ENCODE measurements at regions not wholly inside any gene's neighbourhood (a gene's known extent, or its start where the extent isn't known, plus 50 kb on each side); places are given as distances from the start of the nearest gene placed in this dataset.
"Not testable (repeated sequence)": the region's sequence is repeated elsewhere in the genome, so short reads cannot be mapped to it uniquely, and the experiment has no call there.

DNA sequence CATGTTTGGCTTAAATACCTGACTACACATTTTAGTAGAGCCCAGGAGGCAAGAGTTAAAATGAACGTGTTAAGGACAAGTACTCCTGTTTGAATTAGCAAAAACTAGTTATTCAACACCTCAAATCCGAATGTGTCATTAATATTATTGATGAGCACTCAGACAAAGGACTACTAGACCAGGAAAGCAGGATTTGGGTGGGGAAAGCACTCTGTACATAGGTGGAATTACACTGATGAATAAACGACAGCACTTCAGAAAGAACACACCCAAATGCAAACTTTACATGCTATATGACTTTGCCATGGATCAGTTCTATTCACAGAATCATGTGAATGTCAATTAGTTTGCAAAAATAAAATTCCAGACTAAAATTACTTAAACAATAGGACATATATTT lies 95.1 kb upstream of the CAV2 start:
- Histone ChIP-seq H3K9ac (ENCODE audit: low read length) (no peak overlapping the region), H4K8ac (ENCODE audit: low read depth, low read length) (no peak overlapping the region), H3K18ac (ENCODE audit: low read length) (no peak overlapping the region), H3K23ac (ENCODE audit: low read length) (no peak overlapping the region), H3K4me3 (ENCODE audit: low read length) (no peak overlapping the region), H2AK5ac (ENCODE audit: low read length) (no peak overlapping the region), H3K27ac (ENCODE audit: low read depth, low read length) (no peak overlapping the region), H3K36me3 (ENCODE audit: control insufficient read depth, insufficient read depth, low read length) (no peaks in the 10 kb centered on the region), H2BK120ac (ENCODE audit: low read depth, low read length) (no peak overlapping the region), H3K56ac (ENCODE audit: low read length) (no peak overlapping the region), H4K5ac (ENCODE audit: low read length) (no peak overlapping the region), H3K4me2 (ENCODE audit: low read length) (no peak overlapping the region), H3K79me1 (ENCODE audit: low read length) (no peaks in the 10 kb centered on the region), H3K4ac (ENCODE audit: low read depth, low read length) (no peak overlapping the region), H3K79me2 (ENCODE audit: control insufficient read depth, insufficient read depth, low read length) (no peaks in the 10 kb centered on the region), H3K4me1 (ENCODE audit: control insufficient read depth, low read depth, low read length) (no peaks in the 10 kb centered on the region), H2BK5ac (ENCODE audit: low read length) (no peak overlapping the region), H2BK15ac (replicated peaks; ENCODE audit: low read depth) (no peak overlapping the region), H3K27me3 (ENCODE audit: insufficient read depth, low read length, poor library complexity) (no peaks in the 10 kb centered on the region)
- no CpG with 5 or more reads among the region's 3 CpGs for WGBS (ENCODE audit: extremely low coverage, insufficient coverage, low lambda C conversion rate)
- DNase-seq, result no peak

DNA sequence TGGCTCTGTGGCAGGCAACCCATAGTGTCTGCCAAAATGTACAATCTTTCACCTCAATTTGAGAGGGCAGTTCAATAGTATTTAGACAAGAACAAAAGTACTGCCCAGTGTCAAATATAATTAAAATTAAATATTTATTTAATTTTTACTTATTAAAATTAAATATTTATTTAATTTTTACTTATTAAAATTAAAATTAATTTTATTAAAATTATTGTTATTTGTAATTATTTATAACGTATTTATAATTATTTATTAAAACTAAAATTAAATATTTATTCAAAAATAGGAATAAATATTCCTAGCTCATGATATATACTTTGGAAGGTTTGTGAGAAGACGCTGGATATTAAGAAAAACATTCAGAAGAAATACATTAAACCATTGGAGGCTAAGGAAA lies 93.7 kb upstream of the CAV2 start:
- Histone ChIP-seq H3K36me3 (ENCODE audit: control insufficient read depth, insufficient read depth, low read length) (no peaks in the 10 kb centered on the region), H2BK15ac (replicated peaks; ENCODE audit: low read depth) (no peak overlapping the region), H3K27ac (ENCODE audit: low read depth, low read length) (no peak overlapping the region), H4K5ac (ENCODE audit: low read length) (no peak overlapping the region), H2AK5ac (ENCODE audit: low read length) (no peak overlapping the region), H3K4ac (ENCODE audit: low read depth, low read length) (no peak overlapping the region), H3K27me3 (ENCODE audit: insufficient read depth, low read length, poor library complexity) (no peaks in the 10 kb centered on the region), H3K23ac (ENCODE audit: low read length) (no peak overlapping the region), H3K56ac (ENCODE audit: low read length) (no peak overlapping the region), H3K18ac (ENCODE audit: low read length) (no peak overlapping the region), H3K79me2 (ENCODE audit: control insufficient read depth, insufficient read depth, low read length) (no peaks in the 10 kb centered on the region), H4K8ac (ENCODE audit: low read depth, low read length) (no peak overlapping the region), H2BK5ac (ENCODE audit: low read length) (no peak overlapping the region), H3K4me3 (ENCODE audit: low read length) (no peak overlapping the region), H2BK120ac (ENCODE audit: low read depth, low read length) (no peak overlapping the region), H3K4me2 (ENCODE audit: low read length) (no peak overlapping the region), H3K4me1 (ENCODE audit: control insufficient read depth, low read depth, low read length) (no peaks in the 10 kb centered on the region), H3K79me1 (ENCODE audit: low read length) (no peaks in the 10 kb centered on the region), H3K9ac (ENCODE audit: low read length) (no peak overlapping the region)
- WGBS (ENCODE audit: extremely low coverage, insufficient coverage, low lambda C conversion rate), result no CpG with 5 or more reads among the region's 2 CpGs
- no peak for DNase-seq

- H3K27me3 ChIP-seq (ENCODE audit: insufficient read depth, low read length, poor library complexity), result no peaks in the 10 kb centered on the region
- H3K36me3 ChIP-seq (ENCODE audit: control insufficient read depth, insufficient read depth, low read length), result no peaks in the 10 kb centered on the region
- WGBS (ENCODE audit: extremely low coverage, insufficient coverage, low lambda C conversion rate), result no CpG with 5 or more reads among the region's 3 CpGs
Observed at GRCh38 chr7:116407165-116407564, 92.4 kb upstream of the CAV2 start.

GRCh38 chr7:116408166-116408565 lies 91.4 kb upstream of the CAV2 start:
- H2BK5ac ChIP-seq (ENCODE audit: low read length), result no peak overlapping the region
- H3K36me3 ChIP-seq (ENCODE audit: control insufficient read depth, insufficient read depth, low read length), result no peaks in the 10 kb centered on the region
- H3K9ac ChIP-seq (ENCODE audit: low read length), result no peak overlapping the region
- no peak overlapping the region for H2BK15ac ChIP-seq (replicated peaks; ENCODE audit: low read depth)
- no peak overlapping the region for H3K4ac ChIP-seq (ENCODE audit: low read depth, low read length)
- H3K56ac ChIP-seq (ENCODE audit: low read length), result no peak overlapping the region
- H4K8ac ChIP-seq (ENCODE audit: low read depth, low read length), result no peak overlapping the region
- no peaks in the 10 kb centered on the region for H3K4me1 ChIP-seq (ENCODE audit: control insufficient read depth, low read depth, low read length)
- H3K4me3 ChIP-seq (ENCODE audit: low read length), result no peak overlapping the region
- H3K79me2 ChIP-seq (ENCODE audit: control insufficient read depth, insufficient read depth, low read length), result no peaks in the 10 kb centered on the region
- no peak overlapping the region for H3K27ac ChIP-seq (ENCODE audit: low read depth, low read length)
- H3K23ac ChIP-seq (ENCODE audit: low read length), result no peak overlapping the region
- H2AK5ac ChIP-seq (ENCODE audit: low read length), result no peak overlapping the region
- H3K79me1 ChIP-seq (ENCODE audit: low read length), result no peaks in the 10 kb centered on the region
- DNase-seq, result no peak
- no CpG with 5 or more reads among the region's 2 CpGs for WGBS (ENCODE audit: extremely low coverage, insufficient coverage, low lambda C conversion rate)
- no peak overlapping the region for H2BK120ac ChIP-seq (ENCODE audit: low read depth, low read length)
- H3K18ac ChIP-seq (ENCODE audit: low read length), result no peak overlapping the region
- no peak overlapping the region for H4K5ac ChIP-seq (ENCODE audit: low read length)
- no peaks in the 10 kb centered on the region for H3K27me3 ChIP-seq (ENCODE audit: insufficient read depth, low read length, poor library complexity)
- H3K4me2 ChIP-seq (ENCODE audit: low read length), result no peak overlapping the region

More at GRCh38 chr7:116407165-116407564, 92.4 kb upstream of the CAV2 start:
- Histone ChIP-seq H3K4me3 (ENCODE audit: low read length) (no peak overlapping the region), H4K5ac (ENCODE audit: low read length) (no peak overlapping the region), H3K4me2 (ENCODE audit: low read length) (no peak overlapping the region), H3K56ac (ENCODE audit: low read length) (no peak overlapping the region), H3K23ac (ENCODE audit: low read length) (no peak overlapping the region), H2BK15ac (replicated peaks; ENCODE audit: low read depth) (no peak overlapping the region), H3K27ac (ENCODE audit: low read depth, low read length) (no peak overlapping the region), H3K79me2 (ENCODE audit: control insufficient read depth, insufficient read depth, low read length) (no peaks in the 10 kb centered on the region), H2AK5ac (ENCODE audit: low read length) (no peak overlapping the region), H2BK120ac (ENCODE audit: low read depth, low read length) (no peak overlapping the region), H3K4ac (ENCODE audit: low read depth, low read length) (peak overlapping the region; percentile 36), H3K79me1 (ENCODE audit: low read length) (no peaks in the 10 kb centered on the region), H3K18ac (ENCODE audit: low read length) (no peak overlapping the region), H3K9ac (ENCODE audit: low read length) (no peak overlapping the region), H4K8ac (ENCODE audit: low read depth, low read length) (no peak overlapping the region), H3K4me1 (ENCODE audit: control insufficient read depth, low read depth, low read length) (no peaks in the 10 kb centered on the region), H2BK5ac (ENCODE audit: low read length) (no peak overlapping the region)
- DNase-seq, result no peak

- not testable (repeated sequence) for H3K4ac ChIP-seq (ENCODE audit: low read depth, low read length); H3K56ac ChIP-seq (ENCODE audit: low read length); H3K4me1 ChIP-seq (ENCODE audit: control insufficient read depth, low read depth, low read length); H2BK15ac ChIP-seq (replicated peaks; ENCODE audit: low read depth); H3K23ac ChIP-seq (ENCODE audit: low read length); H3K36me3 ChIP-seq (ENCODE audit: control insufficient read depth, insufficient read depth, low read length); H2BK120ac ChIP-seq (ENCODE audit: low read depth, low read length); H2AK5ac ChIP-seq (ENCODE audit: low read length); H3K9ac ChIP-seq (ENCODE audit: low read length); H3K27ac ChIP-seq (ENCODE audit: low read depth, low read length); H2BK5ac ChIP-seq (ENCODE audit: low read length); H4K5ac ChIP-seq (ENCODE audit: low read length); H3K27me3 ChIP-seq (ENCODE audit: insufficient read depth, low read length, poor library complexity); DNase-seq; H3K4me2 ChIP-seq (ENCODE audit: low read length); H3K18ac ChIP-seq (ENCODE audit: low read length); H3K79me1 ChIP-seq (ENCODE audit: low read length); H3K79me2 ChIP-seq (ENCODE audit: control insufficient read depth, insufficient read depth, low read length); H3K4me3 ChIP-seq (ENCODE audit: low read length); H4K8ac ChIP-seq (ENCODE audit: low read depth, low read length)
- WGBS (ENCODE audit: extremely low coverage, insufficient coverage, low lambda C conversion rate), result no CpG with 5 or more reads among the region's 28 CpGs
Observed at GRCh38 chr7:116408831-116409453, 90.6 kb upstream of the CAV2 start.

GRCh38 chr7:116410694-116411093 lies 88.8 kb upstream of the CAV2 start:
- H3K27ac ChIP-seq (ENCODE audit: low read depth, low read length); H3K4me2 ChIP-seq (ENCODE audit: low read length); DNase-seq; H3K36me3 ChIP-seq (ENCODE audit: control insufficient read depth, insufficient read depth, low read length); H4K8ac ChIP-seq (ENCODE audit: low read depth, low read length); H3K4me3 ChIP-seq (ENCODE audit: low read length); H3K4ac ChIP-seq (ENCODE audit: low read depth, low read length); H4K5ac ChIP-seq (ENCODE audit: low read length); H2BK15ac ChIP-seq (replicated peaks; ENCODE audit: low read depth); H2BK5ac ChIP-seq (ENCODE audit: low read length); H3K4me1 ChIP-seq (ENCODE audit: control insufficient read depth, low read depth, low read length); H2AK5ac ChIP-seq (ENCODE audit: low read length); H3K18ac ChIP-seq (ENCODE audit: low read length); H3K79me2 ChIP-seq (ENCODE audit: control insufficient read depth, insufficient read depth, low read length); H3K23ac ChIP-seq (ENCODE audit: low read length); H3K56ac ChIP-seq (ENCODE audit: low read length); H3K27me3 ChIP-seq (ENCODE audit: insufficient read depth, low read length, poor library complexity); H3K79me1 ChIP-seq (ENCODE audit: low read length); H2BK120ac ChIP-seq (ENCODE audit: low read depth, low read length); H3K9ac ChIP-seq (ENCODE audit: low read length): not testable (repeated sequence)
- no CpG with 5 or more reads among the region's 3 CpGs for WGBS (ENCODE audit: extremely low coverage, insufficient coverage, low lambda C conversion rate)

Measured in mesendoderm (in vitro differentiated cells).